ENCODE measurements at regions not wholly inside any gene's neighbourhood (a gene's known extent, or its start where the extent isn't known, plus 50 kb on each side); places are given as distances from the start of the nearest gene placed in this dataset.

GRCh38 chr13:83738407-83738806 lies 143.9 kb downstream of the SLITRK1 start:
- no peak for DNase-seq (ENCODE audit: low spot score)
- no peak for TF ChIP-seq ZNF462 (CRISPR knock-in tag; IDR thresholded peaks at IDR 0.05)
- TF ChIP-seq POLR2AphosphoS5 (IDR thresholded peaks at IDR 0.05; ENCODE audit: low read depth), result no peak
- TF ChIP-seq REST (IDR thresholded peaks at IDR 0.05; ENCODE audit: unreplicated experiment), result no peak
- TF ChIP-seq STAT1 (IDR thresholded peaks at IDR 0.05; ENCODE audit: unreplicated experiment), result no peak
- TF ChIP-seq EZH2 (IDR thresholded peaks at IDR 0.05; ENCODE audit: low read depth, unreplicated experiment), result no peak
- TF ChIP-seq EZH2phosphoT487 (IDR thresholded peaks at IDR 0.05; ENCODE audit: unreplicated experiment), result no peak
- no peak for TF ChIP-seq NANOG (IDR thresholded peaks at IDR 0.05; ENCODE audit: borderline replicate concordance)
- TF ChIP-seq CREB1 (CRISPR knock-in tag; IDR thresholded peaks at IDR 0.05; ENCODE audit: low read depth), result no peak
- TF ChIP-seq ETS1 (IDR thresholded peaks at IDR 0.05), result no peak
- no peak for TF ChIP-seq CTCF (conservative IDR thresholded peaks at IDR 0.05; ENCODE audit: low read depth in 2 of 2)
- TF ChIP-seq JUNB (IDR thresholded peaks at IDR 0.05; ENCODE audit: unreplicated experiment), result no peak
- no peak for TF ChIP-seq ZNF114 (CRISPR knock-in tag; IDR thresholded peaks at IDR 0.05)
- TF ChIP-seq ZNF331 (CRISPR knock-in tag; IDR thresholded peaks at IDR 0.05; ENCODE audit: low read depth), result no peak
- Histone ChIP-seq H3K79me2 (replicated peaks; ENCODE audit: insufficient read depth) (no peaks in the 10 kb centered on the region), H3K27ac (ENCODE audit: low read depth) (no peak overlapping the region), H4K20me1 (replicated peaks; ENCODE audit: insufficient read depth) (no peaks in the 10 kb centered on the region), H3K4me2 (no peak overlapping the region), H3K4me3 (no peak overlapping the region), H2AFZ (no peak overlapping the region), H3K4me1 (ENCODE audit: insufficient read depth) (peaks cover 4% of the 10 kb centered on the region; the same call in 1 of the 2 replicates), H3K9me2 (ENCODE audit: insufficient read depth) (no peaks in the 10 kb centered on the region), H3F3A (replicated peaks; ENCODE audit: low read depth) (no peaks in the 10 kb centered on the region), H3K27me3 (ENCODE audit: insufficient read depth) (no peaks in the 10 kb centered on the region), H3K36me3 (ENCODE audit: insufficient read depth) (no peaks in the 10 kb centered on the region)
- Mint-ChIP-seq H3K9me3 (no peaks in the 10 kb centered on the region), H3K4me3 (no peak overlapping the region), H3K27me3 (ENCODE audit: insufficient read depth, low read depth, poor library complexity) (peaks cover 1% of the 10 kb centered on the region), H3K4me1 (peaks cover 6% of the 10 kb centered on the region), H3K27ac (no peak overlapping the region), H3K36me3 (ENCODE audit: low read depth) (no peaks in the 10 kb centered on the region)
- no peak for ATAC-seq
